Activated T-cell treated with anti-CD3 and anti-CD28 coated beads for 48 hours (primary cell): ENCODE measurements at regions not wholly inside any gene's neighbourhood (a gene's known extent, or its start where the extent isn't known, plus 50 kb on each side); places are given as distances from the start of the nearest gene placed in this dataset.

Experiments used
- DNase-seq: peaks from one replicate; pipeline ENCODE4 v3.0.0-alpha.2; 2020; ENCODE audit warnings: low read depth

GRCh38 chr5:7955476-7955875, 86.5 kb downstream of the MTRR start:
- no peak for DNase-seq

GRCh38 chr5:7957329-7957728, 88.4 kb downstream of the MTRR start:
- DNase-seq, result no peak

GRCh38 chr5:7960142-7960541, 91.2 kb downstream of the MTRR start:
- DNase-seq, result no peak

GRCh38 chr5:7961540-7961939, 92.6 kb downstream of the MTRR start:
- no peak for DNase-seq

GRCh38 chr5:7970816-7971215, 101.9 kb downstream of the MTRR start:
- DNase-seq, result no peak

GRCh38 chr5:7976411-7977190, 107.7 kb downstream of the MTRR start:
- no peak for DNase-seq

GRCh38 chr5:7978114-7978513, 109.2 kb downstream of the MTRR start:
- no peak for DNase-seq

- DNase-seq, result no peak
Measured at GRCh38 chr5:7978991-7979390, 110.0 kb downstream of the MTRR start.

- no peak for DNase-seq
Measured at GRCh38 chr5:7980881-7981280, 111.9 kb downstream of the MTRR start.

- DNase-seq, result no peak
Measured at GRCh38 chr5:7983433-7983832, 114.5 kb downstream of the MTRR start.

- DNase-seq, result no peak
Measured at GRCh38 chr5:7991125-7991821, 122.3 kb downstream of the MTRR start.

GRCh38 chr5:7995688-7996294, 126.8 kb downstream of the MTRR start:
- DNase-seq, result no peak

- DNase-seq, result no peak
Measured at GRCh38 chr5:8005416-8005815, 136.5 kb downstream of the MTRR start.

GRCh38 chr5:8012131-8012977, 143.4 kb downstream of the MTRR start:
- no peak for DNase-seq

- no peak for DNase-seq
Measured at GRCh38 chr5:8013948-8014710, 145.2 kb downstream of the MTRR start.

GRCh38 chr5:8019719-8020218, 150.8 kb downstream of the MTRR start:
- DNase-seq, result no peak

- no peak for DNase-seq
Measured at GRCh38 chr5:8020861-8021514, 152.0 kb downstream of the MTRR start.

GRCh38 chr5:8028243-8028642, 159.3 kb downstream of the MTRR start:
- DNase-seq, result no peak

GRCh38 chr5:8033261-8033660, 164.3 kb downstream of the MTRR start:
- no peak for DNase-seq

GRCh38 chr5:8034852-8035251, 165.9 kb downstream of the MTRR start:
- DNase-seq, result no peak

- DNase-seq, result no peak
Measured at GRCh38 chr5:8048920-8049319, 180.0 kb downstream of the MTRR start.
